HFF-Myc (cell line): ENCODE measurements at regions not wholly inside any gene's neighbourhood (a gene's known extent, or its start where the extent isn't known, plus 50 kb on each side); places are given as distances from the start of the nearest gene placed in this dataset.

Source experiments
- DNase-seq: peaks from one replicate; pipeline ENCODE4 v3.0.0-alpha.2; 2011; ENCODE audit warnings: low read depth; ENCODE audit errors: extremely low read depth
- H3K4me3 ChIP-seq: replicated peaks from 2 replicates; pipeline ENCODE4 v1.5.1; 2011; ENCODE audit warnings: low read depth, mild to moderate bottlenecking, control low read depth, low read length
- TF ChIP-seq, protein P1 (sequence below): IDR thresholded peaks from 2 replicates; pipeline ENCODE4 v1.5.1; 2012; ENCODE audit warnings: mild to moderate bottlenecking, low read depth, low read length, control low read depth; ENCODE audit errors: missing control alignments

DNA sequence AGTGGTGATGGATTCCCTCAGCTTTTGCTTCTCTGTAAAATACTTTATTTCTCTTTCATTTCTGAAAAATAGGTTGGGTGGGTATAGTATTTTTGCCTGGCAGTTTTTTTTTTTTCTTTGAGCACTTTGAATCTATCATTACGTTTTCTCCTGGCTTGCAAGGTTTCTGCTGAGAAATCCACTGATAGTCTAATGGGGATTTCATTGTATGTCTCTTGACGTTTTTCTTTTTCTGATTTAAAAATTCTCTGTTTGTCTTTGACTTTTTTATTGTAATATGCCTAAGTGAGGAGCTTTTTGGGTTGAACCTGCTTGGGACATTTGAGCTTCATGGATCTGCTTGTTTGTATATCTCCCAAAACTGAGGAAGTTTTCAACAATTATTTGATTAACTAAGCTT is 606.0 kb downstream of the KCNH5 start:
- no peak overlapping the region for H3K4me3 ChIP-seq
- DNase-seq, result no peak
- TF ChIP-seq, protein P1, sequence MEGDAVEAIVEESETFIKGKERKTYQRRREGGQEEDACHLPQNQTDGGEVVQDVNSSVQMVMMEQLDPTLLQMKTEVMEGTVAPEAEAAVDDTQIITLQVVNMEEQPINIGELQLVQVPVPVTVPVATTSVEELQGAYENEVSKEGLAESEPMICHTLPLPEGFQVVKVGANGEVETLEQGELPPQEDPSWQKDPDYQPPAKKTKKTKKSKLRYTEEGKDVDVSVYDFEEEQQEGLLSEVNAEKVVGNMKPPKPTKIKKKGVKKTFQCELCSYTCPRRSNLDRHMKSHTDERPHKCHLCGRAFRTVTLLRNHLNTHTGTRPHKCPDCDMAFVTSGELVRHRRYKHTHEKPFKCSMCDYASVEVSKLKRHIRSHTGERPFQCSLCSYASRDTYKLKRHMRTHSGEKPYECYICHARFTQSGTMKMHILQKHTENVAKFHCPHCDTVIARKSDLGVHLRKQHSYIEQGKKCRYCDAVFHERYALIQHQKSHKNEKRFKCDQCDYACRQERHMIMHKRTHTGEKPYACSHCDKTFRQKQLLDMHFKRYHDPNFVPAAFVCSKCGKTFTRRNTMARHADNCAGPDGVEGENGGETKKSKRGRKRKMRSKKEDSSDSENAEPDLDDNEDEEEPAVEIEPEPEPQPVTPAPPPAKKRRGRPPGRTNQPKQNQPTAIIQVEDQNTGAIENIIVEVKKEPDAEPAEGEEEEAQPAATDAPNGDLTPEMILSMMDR, result no peak

DNA sequence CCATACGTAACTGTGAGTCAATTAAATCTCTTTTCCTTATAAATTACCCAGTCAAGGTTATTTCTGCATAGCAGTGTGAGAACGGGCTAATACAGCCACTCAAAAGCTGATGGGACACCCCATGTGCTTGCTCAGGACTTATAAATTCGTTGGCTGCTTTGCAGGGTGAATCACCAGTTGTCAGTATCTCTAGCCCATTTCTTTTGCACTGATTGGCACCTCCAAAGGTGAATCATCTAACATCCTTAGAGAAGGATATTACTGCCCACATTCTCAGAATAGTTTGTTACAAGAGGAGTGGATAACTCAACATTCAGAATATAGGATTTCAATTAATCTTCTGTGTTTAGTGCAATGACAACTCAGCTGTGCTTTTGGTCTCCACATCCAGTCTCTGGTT is 601.5 kb downstream of the KCNH5 start:
- DNase-seq, result no peak
- TF ChIP-seq, protein P1, result no peak
- H3K4me3 ChIP-seq, result no peak overlapping the region

DNA sequence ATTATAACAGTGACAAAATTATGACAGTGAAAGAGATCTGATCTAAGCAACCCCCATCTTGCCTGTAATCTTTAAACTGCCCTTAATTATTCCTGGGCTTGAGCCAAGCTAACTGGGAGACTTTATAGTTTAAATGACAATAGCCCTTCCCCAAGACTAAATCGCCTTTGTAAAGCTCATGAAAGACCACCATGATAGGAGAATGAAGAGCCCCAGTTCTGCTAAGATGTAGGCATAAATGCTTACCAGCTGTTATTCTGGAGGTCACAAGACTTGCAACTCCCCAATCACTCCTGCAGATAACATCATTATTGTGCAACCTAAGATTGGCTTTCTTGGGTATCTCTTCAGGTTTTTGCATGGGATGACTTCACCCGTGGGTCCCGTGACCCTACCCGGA is 599.7 kb downstream of the KCNH5 start:
- TF ChIP-seq, protein P1, result no peak
- H3K4me3 ChIP-seq, result no peak overlapping the region
- no peak for DNase-seq

DNA sequence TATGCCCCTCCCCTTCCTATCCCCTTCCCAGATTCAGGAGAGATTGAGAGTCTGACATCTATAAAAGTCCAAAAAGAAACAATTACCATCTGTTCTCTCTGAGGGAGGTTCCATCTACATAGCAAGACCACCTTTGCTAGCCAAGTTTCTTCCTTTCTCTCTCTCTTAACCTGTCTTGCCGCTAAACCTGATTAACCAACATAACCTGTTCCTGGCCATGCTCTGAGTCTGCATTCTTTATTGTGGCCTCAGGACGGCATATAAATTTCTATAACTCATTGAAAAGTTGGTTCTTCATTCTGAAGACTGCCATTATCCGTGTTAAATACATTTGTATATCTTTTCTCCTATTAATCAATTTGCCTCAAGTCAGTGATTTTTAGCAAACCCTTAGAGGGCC is 594.0 kb downstream of the KCNH5 start:
- TF ChIP-seq, protein P1, result no peak
- DNase-seq, result no peak
- no peak overlapping the region for H3K4me3 ChIP-seq

DNA sequence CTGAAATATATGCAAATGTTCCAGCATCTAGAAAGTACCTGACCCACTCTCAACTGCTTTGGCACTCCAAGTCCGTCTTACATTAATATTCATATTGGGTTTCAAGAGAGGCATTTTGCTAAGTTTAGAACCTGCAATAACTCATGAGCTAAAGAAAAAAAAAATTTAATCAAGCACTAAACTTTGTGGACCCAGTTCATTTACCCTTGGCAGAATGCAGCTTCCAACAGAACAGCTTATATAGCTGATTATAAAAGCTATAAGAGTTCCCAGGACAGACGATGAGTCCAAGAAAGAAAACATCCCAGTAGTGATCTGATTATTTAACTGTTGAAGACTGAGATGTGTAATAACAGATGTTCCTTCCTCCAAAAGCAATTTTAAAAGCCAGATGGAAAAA is 592.0 kb downstream of the KCNH5 start:
- TF ChIP-seq, protein P1, result no peak
- H3K4me3 ChIP-seq, result no peak overlapping the region
- no peak for DNase-seq

DNA sequence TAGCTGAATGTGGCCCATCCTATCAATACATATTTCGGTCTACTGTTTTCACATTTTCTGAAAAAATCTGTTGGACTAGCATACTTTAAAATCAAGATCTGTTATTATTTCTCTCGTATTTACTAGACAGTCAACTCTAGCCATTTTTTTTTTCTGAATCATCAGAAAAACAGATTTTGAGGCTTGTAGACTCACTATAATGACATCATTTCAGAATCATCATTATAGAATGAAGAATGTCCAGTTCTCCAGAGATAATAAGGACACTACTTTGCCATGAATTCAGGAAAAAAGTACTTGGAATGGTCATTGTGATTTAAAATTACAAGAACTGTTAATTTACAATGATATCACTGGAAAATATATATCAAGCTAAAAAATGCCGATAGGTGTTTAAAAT is 589.8 kb downstream of the KCNH5 start:
- DNase-seq, result no peak
- H3K4me3 ChIP-seq, result no peak overlapping the region
- TF ChIP-seq, protein P1, result no peak

DNA sequence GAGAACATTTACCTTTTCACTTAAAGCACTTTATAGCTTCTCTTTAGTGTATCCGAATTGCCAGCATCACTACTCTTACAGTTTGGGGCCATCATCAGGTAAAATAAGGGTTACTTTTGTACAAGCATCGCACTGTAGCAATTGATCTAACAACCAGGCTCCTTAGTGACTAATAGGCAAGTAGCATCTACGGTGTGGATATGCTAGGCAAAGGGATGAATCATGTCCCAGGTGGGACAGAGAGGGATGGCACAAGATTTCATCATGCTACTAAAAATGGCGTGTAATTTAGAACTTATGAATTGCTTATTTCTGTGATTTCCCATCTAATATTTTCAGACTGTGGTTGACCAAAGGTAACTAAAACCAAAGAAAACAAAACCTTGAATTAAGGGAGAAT is 582.3 kb downstream of the KCNH5 start:
- no peak overlapping the region for H3K4me3 ChIP-seq
- TF ChIP-seq, protein P1, result no peak
- no peak for DNase-seq
